Endothelial cell of umbilical vein (primary cell): ENCODE measurements at regions not wholly inside any gene's neighbourhood (a gene's known extent, or its start where the extent isn't known, plus 50 kb on each side); places are given as distances from the start of the nearest gene placed in this dataset.
A peak's percentile ranks its signal among the peaks of the same experiment; 100 is the strongest.

Source experiments
- BruUV-seq: library from RNA; stranded (reverse); fragments of 400-500 nt; replicated peaks from 2 replicates; lab custom pipeline; 2021; lab: Mats Ljungman, UMichigan
- CTCF ChIA-PET: fragments of 300-600, 350-600 bp; sonication (Branson Sonifier 250); formaldehyde crosslinking; loops from one replicate; lab custom pipeline; 2021; ENCODE audit warnings: antibody characterized with exemption, inconsistent platforms; lab: Charles Lee
- POLR2A ChIA-PET: fragments of 300-600, 350-600 bp; sonication (Branson Sonifier 250); formaldehyde crosslinking; loops from one replicate; lab custom pipeline; 2021; ENCODE audit warnings: antibody characterized with exemption, inconsistent platforms; lab: Charles Lee
- DNase-seq: peaks from one replicate; pipeline ENCODE4 v3.0.0-alpha.2; 2011; ENCODE audit warnings: low read depth, low spot score
- FAIRE-seq: peaks from 2 replicates; lab custom pipeline; 2011; peaks lifted over from hg19 to GRCh38; lab: Jason Lieb, UNC
- H2AFZ ChIP-seq: 2 replicates; pipeline ENCODE4 v1.6.0; 2012; ENCODE audit warnings: low read depth, low read length, control low read depth, inconsistent platforms
- H3K27ac ChIP-seq: 2 replicates; pipeline ENCODE4 v1.5.1; 2011; ENCODE audit warnings: low read depth, mild to moderate bottlenecking, control low read depth, low read length, moderate library complexity; ENCODE audit not compliant: insufficient read depth
- H3K27me3 ChIP-seq, 2 experiments: 2 replicates each; pipeline versions ENCODE4 v1.6.0 to v1.6.1; 2011; ENCODE audit warnings: low read length in 2 of 2, mixed read lengths in 1 of 2; ENCODE audit not compliant: control insufficient read depth in 2 of 2, insufficient read depth in 2 of 2
- H3K36me3 ChIP-seq, 2 experiments: 2 replicates in 1 of 2; 3 replicates in 1 of 2; pipeline ENCODE4 v1.5.1; 2011; ENCODE audit warnings: low read length in 2 of 2, mild to moderate bottlenecking in 1 of 2, moderate library complexity in 1 of 2; ENCODE audit not compliant: control insufficient read depth in 2 of 2, insufficient read depth in 2 of 2; ENCODE audit errors: extremely low read depth in 1 of 2
- H3K4me1 ChIP-seq: 3 replicates; pipeline ENCODE4 v1.5.1; 2011; ENCODE audit warnings: mild to moderate bottlenecking, low read length; ENCODE audit not compliant: control insufficient read depth, insufficient read depth; ENCODE audit errors: extremely low read depth
- H3K4me2 ChIP-seq: 2 replicates; pipeline ENCODE4 v1.6.1; 2011; ENCODE audit warnings: low read length, control low read depth, mixed read lengths; ENCODE audit not compliant: insufficient read depth
- H3K4me3 ChIP-seq, 3 experiments: fragments of 200-600 bp in 1 of 3; sonication (generic), shearing (Covaris generic) in 1 of 3; replicated peaks in 1 of 3; 2 replicates each; pipeline ENCODE4 v1.5.1; 2011 to 2016; ENCODE audit warnings: control low read depth in 3 of 3, low read length in 3 of 3, mild to moderate bottlenecking in 2 of 3, inconsistent platforms in 1 of 3, low read depth in 1 of 3, moderate library complexity in 1 of 3; ENCODE audit not compliant: insufficient read depth in 1 of 3
- H3K79me2 ChIP-seq: 2 replicates; pipeline ENCODE4 v1.6.0; 2012; ENCODE audit warnings: low read length, inconsistent platforms; ENCODE audit not compliant: control insufficient read depth, insufficient read depth
- H3K9ac ChIP-seq: replicated peaks from 2 replicates; pipeline ENCODE3; 2011; ENCODE audit warnings: low read length, control low read depth; ENCODE audit not compliant: insufficient read depth; ENCODE audit errors: extremely low read depth
- H3K9me1 ChIP-seq: replicated peaks from 3 replicates; pipeline ENCODE4 v1.6.0; 2011; ENCODE audit warnings: mild to moderate bottlenecking, low read length; ENCODE audit not compliant: control insufficient read depth, insufficient read depth; ENCODE audit errors: extremely low read depth
- H3K9me3 ChIP-seq: replicated peaks from 2 replicates; pipeline ENCODE4 v1.5.1; 2012; ENCODE audit warnings: low read length, inconsistent platforms; ENCODE audit not compliant: control insufficient read depth, insufficient read depth
- H4K20me1 ChIP-seq: replicated peaks from 2 replicates; pipeline ENCODE3; 2011; ENCODE audit warnings: mild to moderate bottlenecking, low read length; ENCODE audit not compliant: control insufficient read depth, insufficient read depth; ENCODE audit errors: extremely low read depth
- CTCF ChIP-seq, 2 donors: IDR thresholded peaks; 1 replicate in 1 of 2; 2 replicates in 1 of 2; pipeline ENCODE4 v1.5.1; 2011; ENCODE audit warnings: low read length in 2 of 2, mild to moderate bottlenecking in 2 of 2, moderate library complexity in 2 of 2, control low read depth in 1 of 2, inconsistent platforms in 1 of 2, low read depth in 1 of 2; ENCODE audit not compliant: insufficient read depth in 1 of 2; ENCODE audit errors: extremely low read depth in 1 of 2
- EZH2 ChIP-seq: IDR thresholded peaks from 2 replicates; pipeline ENCODE4 v1.6.1; 2012; ENCODE audit warnings: borderline replicate concordance, low read depth, mild to moderate bottlenecking, moderate library complexity, low read length, inconsistent platforms; ENCODE audit not compliant: severe bottlenecking
- FOS ChIP-seq: IDR thresholded peaks from 2 replicates; pipeline ENCODE4 v1.6.1; 2011; ENCODE audit warnings: mild to moderate bottlenecking, low read length, moderate library complexity, borderline replicate concordance; ENCODE audit not compliant: insufficient read depth
- GATA2 ChIP-seq: IDR thresholded peaks from 2 replicates; pipeline ENCODE4 v1.7.0; 2011; ENCODE audit warnings: low read depth, mild to moderate bottlenecking, moderate library complexity, mixed read lengths, low read length; ENCODE audit not compliant: insufficient read length, insufficient read depth
- JUN ChIP-seq: IDR thresholded peaks from 2 replicates; pipeline ENCODE4 v1.6.1; 2011; ENCODE audit warnings: borderline replicate concordance, low read depth; ENCODE audit not compliant: insufficient read length, insufficient read depth
- MYC ChIP-seq: IDR thresholded peaks from one replicate; pipeline ENCODE4 v1.6.1; 2011; ENCODE audit warnings: mild to moderate bottlenecking, low read depth, low read length
- POLR2A ChIP-seq: IDR thresholded peaks from 2 replicates; pipeline ENCODE4 v1.6.1; 2012; ENCODE audit warnings: low read depth, mild to moderate bottlenecking, control low read depth, low read length
- POLR2AphosphoS5 ChIP-seq: IDR thresholded peaks from 2 replicates; pipeline ENCODE4 v1.6.1; 2012; ENCODE audit warnings: low read depth, mild to moderate bottlenecking, control low read depth, low read length, moderate library complexity; ENCODE audit not compliant: insufficient read depth
- dilution Hi-C: fragments of 300-500 bp; cut with MboI; formaldehyde crosslinking; loops from one replicate; pipeline ENCODE4 v1.15.0; 2019; ENCODE audit warnings: low sequenced_read_pairs; ENCODE audit not compliant: extremely low pct_ligation_motif_present
- intact Hi-C: fragments of 100-400 bp; cut with micrococcal nuclease; formaldehyde crosslinking; loops from one replicate; pipeline ENCODE4 v1.10.0; 2022
- TF ChIP-seq, protein P1 (sequence below): IDR thresholded peaks from 2 replicates; pipeline ENCODE4 v1.6.1; 2011; ENCODE audit not compliant: insufficient read depth, insufficient read length

DNA sequence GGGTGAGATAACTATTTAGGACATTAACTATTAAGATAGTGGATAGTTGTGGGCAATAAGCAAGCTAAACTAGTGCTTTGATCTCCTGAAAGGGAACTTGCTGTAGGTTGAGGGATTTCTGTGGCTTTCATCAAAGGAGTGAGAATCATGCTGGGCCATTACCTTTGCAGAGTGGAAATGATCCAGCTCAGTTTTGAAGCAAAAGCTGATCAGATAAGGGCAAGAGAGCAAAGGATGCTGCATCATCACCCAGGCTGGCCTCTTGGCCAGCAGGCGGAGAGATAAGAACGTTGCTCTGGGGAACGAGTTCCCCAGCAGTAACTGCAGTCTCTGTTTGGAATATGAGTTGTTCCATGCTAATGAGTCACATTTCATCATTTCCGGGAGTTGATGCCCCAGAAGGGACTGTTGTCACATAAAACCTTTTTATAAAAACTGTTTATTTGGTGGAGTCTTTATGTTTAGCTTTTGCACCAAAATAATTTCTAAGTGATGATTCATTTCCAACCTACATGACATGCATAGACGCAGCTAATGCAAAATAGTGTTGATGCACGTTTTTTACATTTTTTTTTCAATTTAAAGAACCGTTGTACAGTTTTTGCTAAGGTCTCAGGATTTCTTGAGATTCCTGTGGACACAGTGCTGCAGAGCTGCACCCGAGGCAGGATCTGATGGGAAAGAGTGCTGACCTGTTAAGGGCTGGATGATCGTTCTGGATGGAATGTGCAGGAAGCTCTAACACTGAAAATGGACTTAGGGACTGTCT is 99.3 kb downstream of the ACTBL2 start:
- Histone ChIP-seq H3K36me3 (no peaks in the 10 kb centered on the region), H3K9ac (peak overlapping the region; percentile 80), H3K9me3 (no peaks in the 10 kb centered on the region), H3K4me3 (peak overlapping the region in 1 of 3 experiments; percentile 40), H2AFZ (peak overlapping the region; percentile 36), H3K27ac (peak overlapping the region; percentile 94), H4K20me1 (no peaks in the 10 kb centered on the region), H3K4me2 (peak overlapping the region; percentile 71), H3K4me1 (peaks cover 19% of the 10 kb centered on the region), H3K9me1 (no peaks in the 10 kb centered on the region), H3K79me2 (no peaks in the 10 kb centered on the region), H3K27me3 (no peaks in the 10 kb centered on the region)
- ChIA-PET POLR2A (interaction anchor here (0.6 to 0.7 kb wide), 2 partner anchors 395 to 882 kb away, joined by 4 to 7 read pairs; no protein-coding TSS in a partner anchor), CTCF (interaction anchor here (0.6 to 1.7 kb wide), 11 partner anchors 14 to 505 kb away, joined by 3 to 11 read pairs (median 4); no protein-coding TSS in a partner anchor)
- BruUV-seq = no TSS peak
- intact Hi-C loops = loop anchor here (1.0 to 2.0 kb wide), 5 partner anchors 52 to 1078 kb away; partner anchors contain the start of gene PLK2
- DNase-seq (peak; percentile 96), FAIRE-seq (peak; percentile 93)
- dilution Hi-C loops = no loop called here
- peak; percentile 100 for TF ChIP-seq GATA2
- peak; percentile 86 for TF ChIP-seq POLR2AphosphoS5
- no peak for TF ChIP-seq MYC
- peak; percentile 98 for TF ChIP-seq JUN
- TF ChIP-seq FOS = peak; percentile 96
- TF ChIP-seq POLR2A = peak; percentile 60
- peak in 1 of 2 donors; percentile 33 for TF ChIP-seq CTCF (IDR thresholded peaks at IDR 0.05; ENCODE audit: extremely low read depth in 1 of 2, insufficient read depth in 1 of 2, low read depth in 1 of 2, low read length in 2 of 2)
- TF ChIP-seq, protein P1, sequence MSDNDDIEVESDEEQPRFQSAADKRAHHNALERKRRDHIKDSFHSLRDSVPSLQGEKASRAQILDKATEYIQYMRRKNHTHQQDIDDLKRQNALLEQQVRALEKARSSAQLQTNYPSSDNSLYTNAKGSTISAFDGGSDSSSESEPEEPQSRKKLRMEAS = no peak
- no peak for TF ChIP-seq EZH2
